ENCODE measurements at regions not wholly inside any gene's neighbourhood (a gene's known extent, or its start where the extent isn't known, plus 50 kb on each side); places are given as distances from the start of the nearest gene placed in this dataset.

DNA sequence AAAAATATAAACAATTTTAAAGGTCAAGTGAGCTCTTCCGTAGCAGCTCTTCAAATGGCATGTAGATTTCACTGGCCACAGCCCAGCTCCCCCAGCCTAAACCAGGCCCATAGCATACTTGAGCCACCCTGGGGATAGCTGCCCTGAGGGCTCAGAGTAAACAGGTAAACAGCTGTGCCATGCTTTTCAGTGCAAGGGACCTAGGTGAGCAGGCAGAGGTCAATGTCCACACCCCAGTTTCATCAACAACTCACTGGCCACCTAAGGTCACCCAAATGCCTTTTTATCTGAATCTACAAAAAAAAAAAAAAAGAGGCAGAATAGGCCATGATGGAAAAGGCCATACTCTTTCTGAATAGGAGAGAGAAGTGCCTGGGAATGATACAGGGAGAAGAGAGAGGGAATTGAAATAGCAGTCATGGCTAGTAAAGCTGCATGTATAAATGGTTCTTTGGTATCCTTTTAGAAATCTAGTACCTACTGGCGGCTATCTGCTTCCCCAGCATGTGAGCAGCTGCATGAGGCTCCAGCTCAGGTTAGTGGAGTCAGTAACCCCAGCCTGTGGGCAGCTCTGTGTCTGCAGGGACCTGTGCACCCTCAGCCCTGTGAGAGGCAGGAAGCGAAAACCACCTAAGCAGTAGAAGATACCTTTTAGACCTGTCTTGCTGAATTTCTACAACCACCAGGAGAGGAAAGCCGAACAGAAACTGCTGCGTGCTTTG lies 77.0 kb downstream of the FOXA2 start (continued):
- TF ChIP-seq ZBTB20 (CRISPR knock-in tag; IDR thresholded peaks at IDR 0.05; ENCODE audit: borderline replicate concordance, low read depth) (no peak; the same call in 1 of the 2 replicates), ZNF282 (IDR thresholded peaks at IDR 0.05; ENCODE audit: partially characterized antibody) (no peak), NR2F2 (IDR thresholded peaks at IDR 0.05; ENCODE audit: borderline replicate concordance, low read depth) (peak; percentile 51; the same call in 1 of the 2 replicates), SOX6 (IDR thresholded peaks at IDR 0.05) (no peak), SOX6 (CRISPR knock-in tag; IDR thresholded peaks at IDR 0.05) (peak; percentile 92), CC2D1A (CRISPR knock-in tag; IDR thresholded peaks at IDR 0.05) (no peak), ZNF136 (CRISPR knock-in tag; IDR thresholded peaks at IDR 0.05; ENCODE audit: low read depth) (no peak), ZFP41 (CRISPR knock-in tag; IDR thresholded peaks at IDR 0.05; ENCODE audit: borderline replicate concordance) (no peak), ZNF24 (IDR thresholded peaks at IDR 0.05) (no peak), MAFK (conservative IDR thresholded peaks at IDR 0.05 in 1 of 2, IDR thresholded peaks at IDR 0.05 in 1 of 2; ENCODE audit: low read length in 2 of 2) (no peak)
- TF ChIP-seq, protein P1, sequence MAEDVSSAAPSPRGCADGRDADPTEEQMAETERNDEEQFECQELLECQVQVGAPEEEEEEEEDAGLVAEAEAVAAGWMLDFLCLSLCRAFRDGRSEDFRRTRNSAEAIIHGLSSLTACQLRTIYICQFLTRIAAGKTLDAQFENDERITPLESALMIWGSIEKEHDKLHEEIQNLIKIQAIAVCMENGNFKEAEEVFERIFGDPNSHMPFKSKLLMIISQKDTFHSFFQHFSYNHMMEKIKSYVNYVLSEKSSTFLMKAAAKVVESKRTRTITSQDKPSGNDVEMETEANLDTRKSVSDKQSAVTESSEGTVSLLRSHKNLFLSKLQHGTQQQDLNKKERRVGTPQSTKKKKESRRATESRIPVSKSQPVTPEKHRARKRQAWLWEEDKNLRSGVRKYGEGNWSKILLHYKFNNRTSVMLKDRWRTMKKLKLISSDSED (CRISPR knock-in tag; IDR thresholded peaks at IDR 0.05), result no peak
- TF ChIP-seq, protein P2, sequence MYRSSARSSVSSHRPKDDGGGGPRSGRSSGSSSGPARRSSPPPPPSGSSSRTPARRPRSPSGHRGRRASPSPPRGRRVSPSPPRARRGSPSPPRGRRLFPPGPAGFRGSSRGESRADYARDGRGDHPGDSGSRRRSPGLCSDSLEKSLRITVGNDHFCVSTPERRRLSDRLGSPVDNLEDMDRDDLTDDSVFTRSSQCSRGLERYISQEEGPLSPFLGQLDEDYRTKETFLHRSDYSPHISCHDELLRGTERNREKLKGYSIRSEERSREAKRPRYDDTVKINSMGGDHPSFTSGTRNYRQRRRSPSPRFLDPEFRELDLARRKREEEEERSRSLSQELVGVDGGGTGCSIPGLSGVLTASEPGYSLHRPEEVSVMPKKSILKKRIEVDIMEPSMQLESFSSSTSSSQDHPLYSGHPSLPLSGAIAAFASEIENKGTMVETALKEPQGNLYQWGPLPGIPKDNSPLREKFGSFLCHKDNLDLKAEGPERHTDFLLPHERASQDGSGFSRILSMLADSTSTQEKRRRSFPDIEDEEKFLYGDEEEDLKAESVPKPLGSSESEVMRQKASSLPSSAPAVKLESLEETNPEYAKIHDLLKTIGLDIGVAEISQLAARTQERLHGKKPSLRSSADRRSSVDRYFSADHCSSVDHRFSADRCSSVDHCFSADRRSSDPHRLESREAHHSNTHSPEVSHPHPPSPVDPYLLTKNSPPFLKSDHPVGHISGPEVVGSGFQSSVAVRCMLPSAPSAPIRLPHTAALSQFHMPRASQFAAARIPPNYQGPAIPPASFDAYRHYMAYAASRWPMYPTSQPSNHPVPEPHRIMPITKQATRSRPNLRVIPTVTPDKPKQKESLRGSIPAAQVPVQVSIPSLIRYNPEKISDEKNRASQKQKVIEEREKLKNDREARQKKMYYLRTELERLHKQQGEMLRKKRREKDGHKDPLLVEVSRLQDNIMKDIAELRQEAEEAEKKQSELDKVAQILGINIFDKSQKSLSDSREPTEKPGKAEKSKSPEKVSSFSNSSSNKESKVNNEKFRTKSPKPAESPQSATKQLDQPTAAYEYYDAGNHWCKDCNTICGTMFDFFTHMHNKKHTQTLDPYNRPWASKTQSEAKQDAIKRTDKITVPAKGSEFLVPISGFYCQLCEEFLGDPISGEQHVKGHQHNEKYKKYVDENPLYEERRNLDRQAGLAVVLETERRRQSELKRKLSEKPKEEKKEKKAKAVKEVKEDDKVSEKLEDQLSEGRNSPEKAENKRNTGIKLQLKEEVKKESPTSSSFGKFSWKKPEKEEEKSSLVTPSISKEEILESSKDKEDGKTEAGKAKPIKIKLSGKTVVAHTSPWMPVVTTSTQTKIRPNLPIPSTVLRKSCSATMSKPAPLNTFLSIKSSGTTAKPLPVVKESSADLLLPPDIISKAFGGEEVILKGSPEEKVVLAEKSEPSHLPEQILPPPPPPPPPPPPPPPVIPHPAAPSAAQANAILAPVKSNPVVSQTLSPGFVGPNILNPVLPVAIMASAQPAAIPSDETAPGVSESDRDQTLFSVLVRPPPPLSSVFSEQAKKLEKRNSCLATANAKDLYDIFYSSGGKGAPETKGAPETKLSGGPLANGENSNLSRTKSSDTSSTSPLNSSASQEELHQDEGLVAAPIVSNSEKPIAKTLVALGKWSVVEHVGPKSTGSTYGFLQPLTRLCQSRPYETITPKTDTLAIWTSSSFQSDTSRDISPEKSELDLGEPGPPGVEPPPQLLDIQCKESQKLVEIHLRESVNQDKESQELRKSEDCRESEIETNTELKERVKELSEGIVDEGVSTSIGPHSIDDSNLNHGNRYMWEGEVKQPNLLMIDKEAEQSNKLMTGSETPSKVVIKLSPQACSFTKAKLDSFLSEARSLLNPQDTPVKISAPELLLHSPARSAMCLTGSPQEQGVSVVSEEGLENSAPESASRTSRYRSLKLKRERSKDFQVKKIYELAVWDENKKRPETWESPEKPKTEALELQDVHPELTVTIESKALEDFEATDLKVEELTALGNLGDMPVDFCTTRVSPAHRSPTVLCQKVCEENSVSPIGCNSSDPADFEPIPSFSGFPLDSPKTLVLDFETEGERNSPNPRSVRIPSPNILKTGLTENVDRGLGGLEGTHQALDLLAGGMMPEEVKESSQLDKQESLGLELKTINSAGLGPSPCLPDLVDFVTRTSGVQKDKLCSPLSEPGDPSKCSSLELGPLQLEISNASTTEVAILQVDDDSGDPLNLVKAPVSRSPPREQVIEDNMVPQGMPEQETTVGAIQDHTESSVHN (CRISPR knock-in tag; IDR thresholded peaks at IDR 0.05), result no peak
- TF ChIP-seq, protein P3, sequence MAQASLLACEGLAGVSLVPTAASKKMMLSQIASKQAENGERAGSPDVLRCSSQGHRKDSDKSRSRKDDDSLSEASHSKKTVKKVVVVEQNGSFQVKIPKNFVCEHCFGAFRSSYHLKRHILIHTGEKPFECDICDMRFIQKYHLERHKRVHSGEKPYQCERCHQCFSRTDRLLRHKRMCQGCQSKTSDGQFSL (CRISPR knock-in tag; IDR thresholded peaks at IDR 0.05), result no peak; the same call in 1 of the 2 replicates
- TF ChIP-seq, protein P4, sequence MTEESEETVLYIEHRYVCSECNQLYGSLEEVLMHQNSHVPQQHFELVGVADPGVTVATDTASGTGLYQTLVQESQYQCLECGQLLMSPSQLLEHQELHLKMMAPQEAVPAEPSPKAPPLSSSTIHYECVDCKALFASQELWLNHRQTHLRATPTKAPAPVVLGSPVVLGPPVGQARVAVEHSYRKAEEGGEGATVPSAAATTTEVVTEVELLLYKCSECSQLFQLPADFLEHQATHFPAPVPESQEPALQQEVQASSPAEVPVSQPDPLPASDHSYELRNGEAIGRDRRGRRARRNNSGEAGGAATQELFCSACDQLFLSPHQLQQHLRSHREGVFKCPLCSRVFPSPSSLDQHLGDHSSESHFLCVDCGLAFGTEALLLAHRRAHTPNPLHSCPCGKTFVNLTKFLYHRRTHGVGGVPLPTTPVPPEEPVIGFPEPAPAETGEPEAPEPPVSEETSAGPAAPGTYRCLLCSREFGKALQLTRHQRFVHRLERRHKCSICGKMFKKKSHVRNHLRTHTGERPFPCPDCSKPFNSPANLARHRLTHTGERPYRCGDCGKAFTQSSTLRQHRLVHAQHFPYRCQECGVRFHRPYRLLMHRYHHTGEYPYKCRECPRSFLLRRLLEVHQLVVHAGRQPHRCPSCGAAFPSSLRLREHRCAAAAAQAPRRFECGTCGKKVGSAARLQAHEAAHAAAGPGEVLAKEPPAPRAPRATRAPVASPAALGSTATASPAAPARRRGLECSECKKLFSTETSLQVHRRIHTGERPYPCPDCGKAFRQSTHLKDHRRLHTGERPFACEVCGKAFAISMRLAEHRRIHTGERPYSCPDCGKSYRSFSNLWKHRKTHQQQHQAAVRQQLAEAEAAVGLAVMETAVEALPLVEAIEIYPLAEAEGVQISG (CRISPR knock-in tag; IDR thresholded peaks at IDR 0.05), result peak; percentile 54; the same call in 1 of the 2 replicates
- TF ChIP-seq, protein P5, sequence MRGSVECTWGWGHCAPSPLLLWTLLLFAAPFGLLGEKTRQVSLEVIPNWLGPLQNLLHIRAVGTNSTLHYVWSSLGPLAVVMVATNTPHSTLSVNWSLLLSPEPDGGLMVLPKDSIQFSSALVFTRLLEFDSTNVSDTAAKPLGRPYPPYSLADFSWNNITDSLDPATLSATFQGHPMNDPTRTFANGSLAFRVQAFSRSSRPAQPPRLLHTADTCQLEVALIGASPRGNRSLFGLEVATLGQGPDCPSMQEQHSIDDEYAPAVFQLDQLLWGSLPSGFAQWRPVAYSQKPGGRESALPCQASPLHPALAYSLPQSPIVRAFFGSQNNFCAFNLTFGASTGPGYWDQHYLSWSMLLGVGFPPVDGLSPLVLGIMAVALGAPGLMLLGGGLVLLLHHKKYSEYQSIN (CRISPR knock-in tag; IDR thresholded peaks at IDR 0.05; ENCODE audit: borderline replicate concordance), result no peak

Measured in HepG2 (cell line).